Suprapubic skin (tissue), 4 donors: ENCODE measurements at regions not wholly inside any gene's neighbourhood (a gene's known extent, or its start where the extent isn't known, plus 50 kb on each side); places are given as distances from the start of the nearest gene placed in this dataset.

Experiments used
- DNase-seq, 2 donors: peaks; one replicate each; pipeline ENCODE4 v3.0.0-alpha.2; 2019; ENCODE audit warnings: low spot score in 2 of 2
- H3K27ac ChIP-seq: fragments of 200-600 bp; sonication (generic); one replicate; pipeline ENCODE4 v1.5.1; 2019
- H3K27me3 ChIP-seq: fragments of 200-600 bp; sonication (generic); one replicate; pipeline ENCODE4 v1.5.1; 2019
- H3K36me3 ChIP-seq: fragments of 200-600 bp; sonication (generic); one replicate; pipeline ENCODE4 v1.5.1; 2019
- H3K4me1 ChIP-seq: fragments of 200-600 bp; sonication (generic); one replicate; pipeline ENCODE4 v1.5.1; 2019
- H3K4me3 ChIP-seq: fragments of 200-600 bp; sonication (generic); one replicate; pipeline ENCODE4 v1.5.1; 2019; ENCODE audit warnings: mild to moderate bottlenecking
- H3K9me3 ChIP-seq: fragments of 200-600 bp; sonication (generic); one replicate; pipeline ENCODE4 v1.5.1; 2019
- EP300 ChIP-seq: sonication (generic); formaldehyde crosslinking; IDR thresholded peaks from one replicate; pipeline ENCODE4 v1.6.1; 2017; ENCODE audit warnings: antibody characterized with exemption
- POLR2A ChIP-seq, 2 donors: fragments of 450-650 bp; IDR thresholded peaks; one replicate each; pipeline ENCODE4 v1.6.1; 2017; ENCODE audit warnings: antibody characterized with exemption in 2 of 2, mild to moderate bottlenecking in 2 of 2, moderate library complexity in 2 of 2
- POLR2AphosphoS5 ChIP-seq, 3 donors: sonication (generic); formaldehyde crosslinking; IDR thresholded peaks; one replicate each; pipeline ENCODE4 v1.6.1; 2017; ENCODE audit warnings: antibody characterized with exemption in 3 of 3
- WGBS: methylation state at CpG from one replicate; pipeline ENCODE4 v1.1.5; 2018; 5-methylcytosine and 5-hydroxymethylcytosine counted together
- TF ChIP-seq, protein P1 (sequence below), 2 donors: fragments of 200-600 bp in 1 of 2; fragments of 450-650 bp in 1 of 2; sonication (generic) in 1 of 2; IDR thresholded peaks; one replicate each; pipeline ENCODE4 v1.5.1; 2016 to 2019; ENCODE audit warnings: antibody characterized with exemption in 2 of 2, mild to moderate bottlenecking in 1 of 2, moderate library complexity in 1 of 2

DNA sequence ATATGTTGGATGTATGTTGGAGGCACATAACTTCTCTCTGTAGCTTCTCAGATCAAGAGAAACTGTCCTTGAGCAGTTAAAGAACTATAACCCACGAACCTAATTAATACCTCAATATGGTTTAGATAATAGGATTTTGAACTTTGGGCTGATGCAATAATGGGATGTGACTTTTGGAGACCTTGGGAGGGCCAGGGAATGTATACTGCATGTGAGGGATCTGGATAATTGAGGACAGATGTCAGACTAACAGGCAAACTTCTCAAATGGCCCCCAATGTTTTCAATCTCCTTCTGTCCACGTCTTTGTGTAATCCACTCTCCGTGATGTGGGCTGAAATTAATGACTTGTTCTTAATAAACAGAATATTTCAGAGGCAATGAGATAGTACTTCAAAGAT, 202.2 kb upstream of the FAT4 start:
- H3K4me3 ChIP-seq: no peak overlapping the region
- H3K27ac ChIP-seq: no peak overlapping the region
- no peaks in the 10 kb centered on the region for H3K9me3 ChIP-seq
- H3K36me3 ChIP-seq: no peaks in the 10 kb centered on the region
- H3K4me1 ChIP-seq: no peaks in the 10 kb centered on the region
- no peaks in the 10 kb centered on the region for H3K27me3 ChIP-seq
- TF ChIP-seq POLR2A (IDR thresholded peaks at IDR 0.05): no peak
- no peak for TF ChIP-seq POLR2AphosphoS5 (IDR thresholded peaks at IDR 0.05)
- 86% methylated on average over 3 of the region's 3 CpGs for WGBS
- no peak for DNase-seq

DNA sequence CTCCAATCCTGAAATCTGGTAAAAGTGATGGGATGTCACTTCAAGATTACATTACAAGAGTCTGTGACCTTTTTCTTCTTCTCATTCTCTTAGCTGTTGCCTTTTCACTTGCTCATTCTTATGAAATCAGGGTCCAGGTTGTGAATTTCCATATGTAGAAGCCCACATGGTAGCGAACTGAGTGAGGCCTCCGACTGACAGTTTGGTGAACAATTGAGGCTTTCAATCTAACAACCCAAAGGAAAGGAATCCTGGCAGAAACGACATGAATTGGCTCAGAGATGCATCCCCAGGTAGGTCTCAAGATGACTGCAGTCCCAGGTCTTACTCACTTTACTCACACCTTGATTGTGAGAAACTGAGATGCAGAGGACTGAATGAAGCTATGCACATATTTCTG, 203.4 kb upstream of the FAT4 start:
- Histone ChIP-seq H3K4me1 (no peaks in the 10 kb centered on the region), H3K27me3 (no peaks in the 10 kb centered on the region), H3K4me3 (no peak overlapping the region), H3K27ac (no peak overlapping the region), H3K36me3 (no peaks in the 10 kb centered on the region), H3K9me3 (no peaks in the 10 kb centered on the region)
- TF ChIP-seq POLR2AphosphoS5 (IDR thresholded peaks at IDR 0.05) (no peak), EP300 (no peak), POLR2A (IDR thresholded peaks at IDR 0.05) (no peak)
- TF ChIP-seq, protein P1, sequence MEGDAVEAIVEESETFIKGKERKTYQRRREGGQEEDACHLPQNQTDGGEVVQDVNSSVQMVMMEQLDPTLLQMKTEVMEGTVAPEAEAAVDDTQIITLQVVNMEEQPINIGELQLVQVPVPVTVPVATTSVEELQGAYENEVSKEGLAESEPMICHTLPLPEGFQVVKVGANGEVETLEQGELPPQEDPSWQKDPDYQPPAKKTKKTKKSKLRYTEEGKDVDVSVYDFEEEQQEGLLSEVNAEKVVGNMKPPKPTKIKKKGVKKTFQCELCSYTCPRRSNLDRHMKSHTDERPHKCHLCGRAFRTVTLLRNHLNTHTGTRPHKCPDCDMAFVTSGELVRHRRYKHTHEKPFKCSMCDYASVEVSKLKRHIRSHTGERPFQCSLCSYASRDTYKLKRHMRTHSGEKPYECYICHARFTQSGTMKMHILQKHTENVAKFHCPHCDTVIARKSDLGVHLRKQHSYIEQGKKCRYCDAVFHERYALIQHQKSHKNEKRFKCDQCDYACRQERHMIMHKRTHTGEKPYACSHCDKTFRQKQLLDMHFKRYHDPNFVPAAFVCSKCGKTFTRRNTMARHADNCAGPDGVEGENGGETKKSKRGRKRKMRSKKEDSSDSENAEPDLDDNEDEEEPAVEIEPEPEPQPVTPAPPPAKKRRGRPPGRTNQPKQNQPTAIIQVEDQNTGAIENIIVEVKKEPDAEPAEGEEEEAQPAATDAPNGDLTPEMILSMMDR (IDR thresholded peaks at IDR 0.05): no peak
- 66% methylated on average over 3 of the region's 3 CpGs for WGBS
- DNase-seq: no peak

DNA sequence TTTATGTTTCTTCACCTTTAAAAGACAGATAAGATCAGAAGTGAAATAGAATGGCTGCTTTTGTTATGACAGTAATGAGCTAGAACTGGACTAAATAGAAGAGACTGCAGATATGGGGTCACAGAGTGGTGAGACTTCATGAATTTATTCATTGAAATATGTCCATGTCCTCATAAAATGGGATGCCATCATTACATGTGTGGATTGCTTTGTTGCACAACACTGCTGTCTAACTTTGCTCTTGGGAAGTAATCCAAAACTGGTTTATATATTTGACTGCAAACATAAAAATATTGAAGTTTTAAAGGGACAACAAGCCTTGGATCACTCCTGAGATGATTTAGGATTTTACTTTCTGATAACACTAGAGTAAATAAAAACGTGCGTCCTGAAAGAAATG, 209.2 kb upstream of the FAT4 start:
- Histone ChIP-seq H3K27me3 (no peaks in the 10 kb centered on the region), H3K4me3 (no peak overlapping the region), H3K9me3 (no peaks in the 10 kb centered on the region), H3K36me3 (no peaks in the 10 kb centered on the region), H3K27ac (no peak overlapping the region), H3K4me1 (no peaks in the 10 kb centered on the region)
- 68% methylated on average over 2 of the region's 2 CpGs for WGBS
- no peak for DNase-seq
- TF ChIP-seq POLR2A (IDR thresholded peaks at IDR 0.05) (no peak), POLR2AphosphoS5 (IDR thresholded peaks at IDR 0.05) (no peak), EP300 (no peak)
- TF ChIP-seq, protein P1 (IDR thresholded peaks at IDR 0.05): no peak

DNA sequence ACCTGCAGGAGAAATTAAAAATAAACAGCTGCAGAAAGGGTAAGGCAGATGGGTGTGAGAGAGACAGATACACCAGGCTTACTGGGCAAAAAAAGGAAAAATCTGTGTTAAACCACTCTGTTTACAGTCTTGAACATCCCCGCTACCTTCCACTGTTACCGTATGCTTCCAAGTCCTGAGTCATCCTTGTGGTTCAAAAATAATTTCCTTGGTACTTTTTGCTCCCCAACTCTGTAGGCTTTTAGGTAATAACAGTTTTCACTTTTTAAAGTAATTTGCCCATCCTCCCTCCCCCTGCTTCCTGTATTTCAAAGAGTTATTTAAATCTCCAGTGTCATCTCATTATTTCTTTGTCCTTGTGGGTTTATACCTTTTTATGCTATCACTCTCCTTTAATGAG, 210.1 kb upstream of the FAT4 start:
- TF ChIP-seq EP300 (no peak), POLR2A (IDR thresholded peaks at IDR 0.05) (no peak), POLR2AphosphoS5 (IDR thresholded peaks at IDR 0.05) (no peak)
- TF ChIP-seq, protein P1 (IDR thresholded peaks at IDR 0.05): no peak
- Histone ChIP-seq H3K36me3 (no peaks in the 10 kb centered on the region), H3K4me1 (no peaks in the 10 kb centered on the region), H3K4me3 (no peak overlapping the region), H3K27me3 (no peaks in the 10 kb centered on the region), H3K27ac (no peak overlapping the region), H3K9me3 (no peaks in the 10 kb centered on the region)
- WGBS: 79% methylated on average over 2 of the region's 2 CpGs
- no peak for DNase-seq

DNA sequence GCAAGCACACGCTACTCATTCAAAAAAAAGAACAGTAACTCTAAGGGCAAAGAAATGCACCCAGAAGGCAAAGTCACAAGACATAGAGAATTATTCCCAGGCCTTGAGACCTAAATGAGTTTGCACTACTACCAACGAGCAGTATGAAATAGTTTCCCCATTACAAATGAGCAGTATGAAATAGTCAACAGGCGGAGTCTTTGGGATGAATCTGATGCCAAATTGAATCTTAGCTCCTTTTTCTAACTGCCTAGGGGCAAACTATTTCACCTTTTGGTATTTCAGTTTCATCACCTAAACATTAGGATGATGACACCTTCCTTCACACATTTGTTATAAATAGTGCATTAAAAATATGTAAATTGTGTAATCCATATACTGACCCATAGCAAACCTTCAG, 213.0 kb upstream of the FAT4 start:
- Histone ChIP-seq H3K9me3 (no peaks in the 10 kb centered on the region), H3K27ac (no peak overlapping the region), H3K27me3 (no peaks in the 10 kb centered on the region), H3K4me3 (no peak overlapping the region), H3K4me1 (no peaks in the 10 kb centered on the region), H3K36me3 (no peaks in the 10 kb centered on the region)
- WGBS: 48% methylated on average over 3 of the region's 3 CpGs
- TF ChIP-seq POLR2A (IDR thresholded peaks at IDR 0.05) (no peak), POLR2AphosphoS5 (IDR thresholded peaks at IDR 0.05) (no peak), EP300 (no peak)
- TF ChIP-seq, protein P1 (IDR thresholded peaks at IDR 0.05): no peak
- DNase-seq: no peak

DNA sequence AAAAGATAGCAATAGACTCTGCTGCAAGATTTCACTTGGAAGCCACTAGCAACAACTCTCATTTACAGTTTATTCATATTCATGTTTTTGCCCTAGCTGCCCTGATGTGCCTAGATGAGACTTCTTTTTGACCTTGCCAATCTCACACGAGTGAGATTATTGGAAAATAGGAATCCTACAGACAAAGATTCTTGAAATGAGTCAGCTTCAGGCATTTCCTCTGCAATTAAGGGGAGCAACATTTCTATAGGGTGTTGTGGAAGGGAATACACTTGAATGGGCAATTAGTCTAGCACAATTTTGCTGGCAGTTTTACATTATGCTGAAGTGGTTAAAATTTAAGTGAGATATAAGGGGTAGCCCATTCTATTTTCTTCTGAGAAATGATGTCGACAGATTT, 217.0 kb upstream of the FAT4 start:
- Histone ChIP-seq H3K27me3 (no peaks in the 10 kb centered on the region), H3K4me1 (no peaks in the 10 kb centered on the region), H3K27ac (no peak overlapping the region), H3K36me3 (no peaks in the 10 kb centered on the region), H3K9me3 (no peaks in the 10 kb centered on the region), H3K4me3 (no peak overlapping the region)
- TF ChIP-seq POLR2AphosphoS5 (IDR thresholded peaks at IDR 0.05) (no peak), POLR2A (IDR thresholded peaks at IDR 0.05) (no peak), EP300 (no peak)
- TF ChIP-seq, protein P1 (IDR thresholded peaks at IDR 0.05): no peak
- 62% methylated on average over 2 of the region's 2 CpGs for WGBS
- no peak for DNase-seq
